ENCODE measurements at regions not wholly inside any gene's neighbourhood (a gene's known extent, or its start where the extent isn't known, plus 50 kb on each side); places are given as distances from the start of the nearest gene placed in this dataset.
"Not testable (repeated sequence)": the region's sequence is repeated elsewhere in the genome, so short reads cannot be mapped to it uniquely, and the experiment has no call there.

- DNase-seq = no peak
These were observed 181.8 kb downstream of the AKAIN1 start for GRCh38 chr18:5015213-5015612.

GRCh38 chr18:5004031-5004820 is 192.8 kb downstream of the AKAIN1 start:
- not testable (repeated sequence) for DNase-seq

GRCh38 chr18:4994710-4995109 is 202.3 kb downstream of the AKAIN1 start:
- DNase-seq = no peak

GRCh38 chr18:4987452-4988405 is 209.3 kb downstream of the AKAIN1 start:
- DNase-seq = no peak

- no peak for DNase-seq
These were observed 210.4 kb downstream of the AKAIN1 start for GRCh38 chr18:4986677-4987076.

GRCh38 chr18:4986066-4986465 is 211.0 kb downstream of the AKAIN1 start:
- DNase-seq = no peak

GRCh38 chr18:4961121-4961909 is 235.7 kb downstream of the AKAIN1 start:
- DNase-seq = no peak

- no peak for DNase-seq
These were observed 236.5 kb downstream of the AKAIN1 start for GRCh38 chr18:4960578-4960977.

GRCh38 chr18:4931209-4931608 is 265.8 kb downstream of the AKAIN1 start:
- DNase-seq = no peak

- DNase-seq = no peak
These were observed 275.5 kb downstream of the AKAIN1 start for GRCh38 chr18:4921548-4921947.

- not testable (repeated sequence) for DNase-seq
These were observed 279.5 kb downstream of the AKAIN1 start for GRCh38 chr18:4917509-4917908.

- no peak for DNase-seq
These were observed 288.7 kb downstream of the AKAIN1 start for GRCh38 chr18:4908328-4908727.

GRCh38 chr18:4906856-4907255 is 290.2 kb downstream of the AKAIN1 start:
- DNase-seq = no peak

GRCh38 chr18:4888251-4889040 is 308.6 kb downstream of the AKAIN1 start:
- DNase-seq = no peak

- no peak for DNase-seq
These were observed 318.6 kb downstream of the AKAIN1 start for GRCh38 chr18:4878480-4878879.

- DNase-seq = no peak
These were observed 325.9 kb downstream of the AKAIN1 start for GRCh38 chr18:4871197-4871596.

GRCh38 chr18:4870177-4870773 is 326.8 kb downstream of the AKAIN1 start:
- no peak for DNase-seq

- DNase-seq = no peak
These were observed 327.9 kb downstream of the AKAIN1 start for GRCh38 chr18:4869155-4869554.

GRCh38 chr18:4858379-4859127 is 338.5 kb downstream of the AKAIN1 start:
- DNase-seq = no peak

GRCh38 chr18:4854671-4855070 is 342.4 kb downstream of the AKAIN1 start:
- no peak for DNase-seq
